HG03025 (cell line): ENCODE measurements at regions not wholly inside any gene's neighbourhood (a gene's known extent, or its start where the extent isn't known, plus 50 kb on each side); places are given as distances from the start of the nearest gene placed in this dataset.
"Not testable (repeated sequence)": the region's sequence is repeated elsewhere in the genome, so short reads cannot be mapped to it uniquely, and the experiment has no call there.

ENCODE experiments used
- ATAC-seq: cut with Tn5 transposase; IDR thresholded peaks from one replicate; pipeline ENCODE4 v1.9.1; 2021; ENCODE audit warnings: mild to moderate bottlenecking, moderate library complexity; ENCODE audit not compliant: unreplicated experiment, low FRiP score

DNA sequence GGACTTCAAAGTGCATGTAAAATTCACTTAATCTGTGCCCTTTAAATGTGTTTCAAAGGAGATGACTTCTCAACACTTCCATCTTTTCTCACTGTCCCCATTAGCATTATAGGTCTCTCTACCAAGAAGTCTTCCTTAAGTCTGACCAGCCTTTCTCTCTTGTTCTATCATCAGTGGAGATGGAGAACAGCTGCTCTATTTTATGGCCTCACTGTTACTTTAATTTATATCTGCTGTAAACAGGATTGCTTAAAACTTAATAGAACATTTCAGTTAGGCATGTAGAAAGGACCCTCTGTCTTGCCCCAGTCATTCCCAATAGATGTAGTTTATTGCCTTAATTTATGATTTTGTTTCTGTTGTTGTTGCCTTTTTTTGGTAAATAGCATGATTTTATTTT is 86.0 kb upstream of the CDC42EP3 start:
- ATAC-seq = not testable (repeated sequence)

DNA sequence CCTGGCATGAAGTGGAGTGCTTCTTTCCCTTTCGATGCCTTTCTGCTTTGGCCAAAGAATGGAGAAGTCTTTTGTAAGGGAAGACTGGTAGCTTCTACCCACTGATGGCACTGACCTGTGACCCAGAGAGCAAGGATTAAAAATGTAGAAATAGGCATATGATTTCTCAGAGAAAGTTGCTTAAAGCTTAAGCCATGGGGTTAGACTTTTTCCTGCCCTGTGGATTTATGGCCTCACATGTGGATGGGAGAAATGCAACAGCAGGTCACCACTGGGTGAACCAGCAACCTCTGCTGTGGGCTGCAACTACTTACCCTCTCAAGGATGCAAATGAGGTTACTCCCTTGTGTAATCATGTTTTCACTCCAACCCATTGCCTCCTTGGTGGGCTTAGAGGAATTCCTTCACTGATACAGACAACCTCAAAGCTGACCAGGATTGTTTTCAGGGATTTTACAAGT is 86.7 kb upstream of the CDC42EP3 start:
- not testable (repeated sequence) for ATAC-seq

DNA sequence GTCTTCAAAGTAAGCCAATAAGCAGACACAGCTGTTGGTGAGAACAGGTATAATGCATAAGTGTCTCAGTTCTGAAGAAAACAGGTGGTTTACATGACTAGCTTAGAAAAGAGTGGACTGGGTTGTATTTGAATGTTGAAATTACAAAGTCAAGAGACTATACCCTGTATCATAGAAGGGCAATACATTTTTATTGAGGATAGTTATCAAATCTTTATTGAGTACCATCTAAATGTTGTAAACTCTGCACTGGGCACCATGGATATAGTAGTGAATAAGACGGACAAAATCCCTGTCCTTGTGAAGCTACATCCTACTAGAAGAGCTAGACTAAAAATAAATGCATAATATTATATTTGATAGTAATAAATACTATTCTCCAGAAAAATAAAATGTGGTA is 88.5 kb upstream of the CDC42EP3 start:
- ATAC-seq = not testable (repeated sequence)

DNA sequence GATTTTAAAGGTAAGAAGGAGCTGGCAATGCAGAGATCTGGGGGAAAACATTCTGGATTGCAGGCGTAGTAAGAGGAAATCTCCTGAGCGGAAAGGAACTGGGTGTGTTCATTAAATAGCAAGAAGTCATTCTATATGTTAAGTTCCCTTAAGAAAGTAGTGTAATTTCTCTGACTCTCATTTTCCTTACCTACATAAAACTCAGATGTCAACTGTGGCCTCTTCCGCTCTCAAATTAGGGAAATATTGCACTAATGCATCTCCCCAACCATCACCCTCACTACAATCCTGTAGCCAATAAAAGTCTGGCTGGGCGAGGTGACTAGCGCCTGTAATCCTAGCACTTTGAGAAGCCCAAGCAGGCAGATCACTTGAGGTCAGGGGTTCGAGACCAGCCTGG is 89.0 kb upstream of the CDC42EP3 start:
- ATAC-seq = no peak

DNA sequence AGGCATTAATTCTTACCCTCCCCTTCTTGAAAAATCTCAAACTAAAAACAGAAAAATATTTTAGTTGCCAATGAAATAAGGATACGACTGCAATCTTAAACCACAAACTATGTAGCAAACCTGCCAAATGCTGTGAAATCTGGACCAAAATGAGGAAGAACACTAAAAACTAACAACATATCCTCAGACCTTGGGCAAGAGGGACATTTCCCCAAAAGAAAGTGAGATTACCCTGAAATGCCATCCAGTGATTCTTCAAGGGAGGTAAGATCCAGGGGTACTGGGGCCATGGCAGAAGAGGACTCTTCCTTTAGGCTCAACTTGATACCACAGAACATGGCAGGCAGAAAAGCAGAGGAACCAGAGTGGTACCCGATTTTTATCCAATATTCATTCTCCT is 90.8 kb upstream of the CDC42EP3 start:
- not testable (repeated sequence) for ATAC-seq

DNA sequence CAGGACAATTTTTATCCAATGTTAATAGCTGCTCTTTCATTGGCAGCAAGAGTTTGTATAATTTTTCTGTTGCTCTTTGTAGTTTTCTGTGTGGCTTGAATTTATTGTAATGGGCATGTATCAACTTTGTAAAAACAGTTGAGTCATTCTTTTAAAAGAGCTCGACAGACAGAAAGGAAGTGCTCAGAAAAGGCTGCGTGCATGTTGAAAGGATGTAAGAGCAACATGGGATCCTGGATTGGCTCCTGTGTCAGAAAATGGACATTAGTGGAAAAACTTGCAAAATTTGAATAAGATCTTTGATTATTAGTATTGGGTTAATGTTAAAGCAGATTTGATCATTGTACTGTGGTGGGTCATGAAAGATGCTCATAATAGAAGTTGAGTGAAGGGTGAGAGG is 93.3 kb upstream of the CDC42EP3 start:
- ATAC-seq = no peak

DNA sequence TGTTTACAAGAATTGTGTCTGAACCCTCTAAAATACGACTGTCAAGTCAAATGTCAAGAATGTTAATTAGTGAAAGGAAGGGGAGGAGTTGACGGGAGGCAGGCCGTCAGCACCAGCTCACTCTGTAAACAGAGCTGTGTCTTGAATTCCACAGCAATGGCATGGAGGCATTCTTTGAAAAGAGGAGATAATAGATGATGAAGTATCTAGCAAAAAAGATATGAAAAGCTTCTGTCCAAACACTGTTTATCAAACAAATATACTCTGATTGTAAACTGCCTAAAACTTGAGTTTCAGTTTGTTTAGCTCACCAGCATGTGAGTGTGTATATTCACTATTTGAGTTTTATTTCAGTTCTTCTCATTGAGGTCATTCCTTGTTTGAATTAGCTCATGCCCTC is 94.7 kb upstream of the CDC42EP3 start:
- no peak for ATAC-seq

DNA sequence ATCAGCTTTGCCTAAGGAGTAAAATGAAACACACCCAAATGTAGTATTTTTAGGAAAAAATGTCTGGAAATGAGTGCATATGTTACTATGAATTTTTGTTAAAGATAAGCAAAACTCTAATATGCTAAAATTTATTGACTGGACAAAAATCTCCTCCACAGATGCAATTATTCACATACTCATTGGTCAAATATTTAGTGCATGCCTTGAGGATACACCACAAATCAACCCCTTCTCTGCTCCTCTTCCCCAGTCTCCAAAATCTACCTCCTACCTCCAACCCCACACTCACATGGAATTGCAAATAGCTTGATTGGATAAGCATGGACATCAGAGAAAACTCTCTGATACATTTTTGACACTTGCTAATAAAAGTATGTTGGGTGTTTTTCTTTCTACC is 95.6 kb upstream of the CDC42EP3 start:
- ATAC-seq = no peak

DNA sequence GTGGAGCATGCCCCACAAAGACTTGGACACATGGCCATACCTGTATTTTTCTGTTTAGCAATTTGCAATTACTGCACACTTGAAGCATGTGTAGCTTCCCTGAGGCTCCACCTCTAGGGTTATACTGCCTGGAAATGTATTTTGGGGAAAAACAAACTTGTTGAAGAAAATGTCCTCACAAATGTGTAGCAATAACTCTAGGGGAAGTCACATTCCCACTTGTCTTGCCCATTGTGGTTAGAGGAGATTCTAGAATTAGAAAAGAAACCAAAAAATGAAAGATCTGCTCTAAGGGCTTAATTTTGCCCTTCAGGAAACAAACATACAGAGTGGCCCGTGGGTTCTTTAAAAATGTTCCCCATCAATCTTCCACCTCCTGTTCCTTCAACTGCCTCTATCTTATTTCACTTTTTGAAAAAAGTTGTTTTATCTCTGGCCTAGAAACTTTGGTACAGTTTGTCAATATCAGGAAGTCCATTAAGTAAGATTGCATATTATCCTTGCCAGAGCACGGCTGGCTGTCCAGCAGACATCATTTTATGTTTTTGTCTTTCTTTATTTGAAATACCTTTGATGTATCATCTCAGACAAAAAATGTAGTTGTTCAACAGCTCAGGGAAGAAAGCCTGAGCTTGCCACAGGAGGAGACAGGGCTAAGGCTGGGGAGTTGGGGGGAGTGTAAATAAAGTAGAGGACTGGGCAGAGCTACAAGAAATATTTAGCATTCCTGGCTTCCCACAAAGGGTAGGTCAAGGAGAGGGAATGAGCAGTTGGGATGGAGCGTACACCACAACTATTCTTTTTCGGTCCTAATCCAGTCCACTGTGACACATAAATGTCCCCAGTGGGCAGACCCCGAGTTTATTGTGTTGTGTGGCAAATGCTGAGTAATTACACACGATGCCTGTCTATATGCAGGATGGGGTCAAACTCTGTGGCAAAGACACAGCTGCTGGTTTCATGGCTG is 96.8 kb upstream of the CDC42EP3 start:
- ATAC-seq = no peak

DNA sequence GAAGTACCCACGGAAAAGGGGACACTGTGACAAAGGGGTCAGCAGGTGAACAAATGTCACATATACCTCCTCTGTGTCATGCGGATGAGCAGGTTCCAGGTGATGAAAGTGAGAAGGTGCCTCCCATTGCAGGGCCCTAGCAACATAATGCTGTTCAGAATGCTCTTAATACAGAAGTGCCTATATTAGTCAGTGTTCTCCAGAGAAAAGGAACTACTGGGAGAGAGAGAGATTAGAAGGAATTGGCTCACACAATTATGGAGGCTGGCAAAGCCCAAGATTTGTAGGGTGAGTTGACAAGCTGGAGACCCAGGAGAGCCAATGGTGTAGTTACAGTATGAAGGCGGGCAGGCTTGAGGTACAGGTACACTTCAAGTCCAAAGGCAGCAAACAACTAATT is 98.1 kb upstream of the CDC42EP3 start:
- ATAC-seq = no peak

DNA sequence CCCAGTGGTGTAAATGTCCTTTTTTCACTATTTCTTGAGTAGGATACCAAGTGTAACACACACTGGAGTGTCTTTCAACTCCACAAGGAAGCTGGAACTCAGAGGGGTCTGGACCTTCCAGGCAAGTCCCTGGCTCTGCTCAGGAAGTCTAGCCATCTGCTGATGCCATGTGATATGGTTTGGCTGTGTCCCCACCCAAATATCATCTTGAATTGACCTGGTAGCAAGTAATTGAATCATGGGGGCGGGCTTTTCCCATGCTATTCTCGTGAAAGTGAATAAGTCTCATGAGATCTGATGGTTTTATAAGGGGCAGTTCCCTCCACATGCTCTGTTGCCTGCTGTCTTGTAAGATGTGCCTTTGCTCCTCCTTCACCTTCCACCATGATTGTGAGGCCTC is 99.4 kb upstream of the CDC42EP3 start:
- ATAC-seq = no peak

DNA sequence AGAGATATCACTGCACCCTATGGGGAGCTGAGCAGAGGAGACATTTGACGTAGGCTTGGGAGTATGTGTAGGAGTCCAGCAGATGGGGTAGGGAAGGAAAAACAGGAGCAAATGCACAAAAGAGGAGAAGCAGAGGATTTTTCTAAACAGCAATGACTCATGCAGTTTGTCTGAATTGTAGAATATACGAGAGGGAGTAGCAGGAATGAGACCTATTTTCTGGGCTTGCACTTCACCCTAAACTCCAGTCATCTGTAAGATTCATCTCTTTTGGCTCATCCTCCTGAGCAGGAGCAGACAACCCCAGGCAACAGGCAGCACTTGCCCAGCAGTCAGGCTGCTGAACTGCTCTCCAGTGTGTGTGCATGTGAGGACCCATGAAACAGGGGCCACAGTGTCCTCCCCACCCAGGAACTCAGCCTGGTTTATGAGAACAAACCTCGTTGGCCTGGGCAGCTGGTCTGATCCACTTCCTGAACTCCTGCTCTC is 100.2 kb upstream of the CDC42EP3 start:
- ATAC-seq = no peak

DNA sequence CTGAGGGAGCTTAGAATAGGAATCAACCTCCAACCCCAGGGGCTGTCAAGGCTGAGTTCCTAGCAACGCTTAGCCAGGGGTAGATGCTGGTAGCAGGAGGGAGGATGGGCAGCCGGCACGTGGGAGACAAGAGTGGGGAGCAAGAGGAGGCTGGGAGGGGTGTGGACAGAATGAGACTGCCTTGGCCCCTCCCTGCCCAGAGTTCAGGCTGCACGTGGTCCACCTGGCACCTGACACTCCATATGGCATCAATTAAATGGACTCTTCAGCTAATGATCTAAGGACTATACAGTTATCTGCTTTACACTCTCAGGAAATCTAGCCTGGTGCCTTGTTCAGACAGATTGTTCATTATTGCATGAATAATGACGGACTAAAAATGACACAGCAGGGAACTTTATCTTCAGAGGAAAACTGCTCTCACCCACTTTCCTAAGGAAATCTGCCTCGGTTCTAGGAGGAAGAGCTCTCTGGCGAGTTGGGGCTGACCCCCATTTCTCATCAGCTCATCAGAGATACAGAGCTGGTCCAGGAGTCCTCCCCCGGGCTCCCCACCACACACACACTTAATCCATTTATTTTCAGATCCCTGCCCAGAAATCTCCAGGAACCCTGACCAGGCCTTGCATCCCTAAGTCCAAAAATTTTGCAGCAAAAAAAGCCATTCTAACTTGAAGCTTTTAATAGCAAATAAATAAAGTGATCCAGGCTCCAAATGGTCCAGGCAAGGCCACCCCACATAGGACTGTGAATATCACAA is 102.1 kb upstream of the CDC42EP3 start:
- ATAC-seq = no peak

DNA sequence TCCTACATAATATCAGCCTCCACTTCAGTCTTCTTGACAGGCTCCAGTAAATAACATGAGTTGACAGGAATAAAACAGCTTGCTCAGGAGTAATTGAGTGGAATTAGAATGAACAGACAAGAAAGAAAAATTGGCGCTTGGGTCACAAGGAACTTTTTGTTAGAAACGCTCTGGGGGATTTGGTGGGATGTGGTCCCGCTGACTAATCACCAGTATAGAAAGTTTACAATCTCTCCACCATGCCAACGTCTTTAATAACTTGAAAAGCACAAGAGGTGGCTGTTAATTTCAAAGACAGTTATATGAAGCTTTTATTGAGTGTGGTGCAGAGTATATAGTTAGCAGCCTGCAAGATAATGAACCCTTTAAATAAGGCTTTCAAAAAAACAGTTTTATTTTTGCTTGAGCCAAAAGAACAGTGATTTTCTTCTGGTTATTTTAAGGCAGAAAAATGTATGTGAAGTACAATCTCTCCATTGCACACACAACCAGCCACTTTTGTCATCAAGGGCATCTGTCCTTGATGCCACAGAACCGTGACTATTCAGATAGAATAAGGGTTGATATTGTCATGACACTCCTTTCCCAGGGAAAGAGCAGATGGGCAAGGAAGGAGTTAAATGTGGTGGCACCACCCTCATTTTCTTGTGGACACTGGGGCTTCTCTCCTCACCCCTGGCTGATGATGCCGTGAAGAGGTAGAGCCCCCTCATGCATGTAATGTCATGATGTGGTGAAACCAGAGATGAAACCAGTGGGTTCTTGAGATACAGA is 102.9 kb upstream of the CDC42EP3 start:
- ATAC-seq = not testable (repeated sequence)

DNA sequence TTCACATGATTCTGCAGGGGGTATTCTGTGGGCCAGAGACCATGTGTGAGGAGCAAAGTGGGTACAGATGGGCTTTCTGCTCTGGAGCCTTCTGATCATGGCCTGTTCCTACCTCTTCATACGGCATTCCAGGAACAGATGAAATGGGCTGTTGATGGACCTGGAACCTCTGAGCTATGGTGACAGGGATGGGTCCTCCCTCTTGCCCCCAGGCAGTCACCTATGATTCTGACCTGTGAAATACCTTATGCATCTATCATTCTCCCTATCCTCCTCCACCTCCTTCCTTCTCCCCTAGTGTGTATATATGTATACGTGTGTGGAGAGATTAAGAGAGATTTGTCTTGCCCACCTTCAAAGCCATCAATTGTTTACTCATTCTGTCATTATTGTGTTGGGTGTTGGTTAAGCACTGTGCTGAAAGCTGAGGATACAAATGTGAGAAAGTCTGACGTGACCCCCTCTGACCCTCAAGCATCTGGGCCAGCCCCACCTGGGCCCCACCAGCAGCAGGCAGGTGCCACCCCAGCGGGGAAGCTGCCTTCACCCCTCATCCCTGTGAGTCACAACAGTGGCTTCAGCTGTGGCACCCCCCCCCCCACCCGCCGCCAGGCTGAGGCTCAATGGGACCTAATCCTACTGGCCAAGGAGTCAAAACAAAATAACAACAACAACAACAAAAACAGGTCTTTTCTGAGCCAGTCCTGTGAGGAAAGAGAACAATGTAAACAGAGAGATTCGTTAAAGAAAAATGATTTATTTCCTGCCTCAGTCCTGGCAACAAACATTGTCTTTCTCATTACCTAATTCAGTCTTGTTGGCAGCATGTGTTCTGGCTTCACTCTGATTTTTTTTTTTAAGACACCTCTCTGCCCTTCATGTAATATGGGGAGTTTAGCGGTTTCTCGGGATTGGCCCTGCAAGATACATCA is 103.8 kb upstream of the CDC42EP3 start:
- ATAC-seq = no peak

DNA sequence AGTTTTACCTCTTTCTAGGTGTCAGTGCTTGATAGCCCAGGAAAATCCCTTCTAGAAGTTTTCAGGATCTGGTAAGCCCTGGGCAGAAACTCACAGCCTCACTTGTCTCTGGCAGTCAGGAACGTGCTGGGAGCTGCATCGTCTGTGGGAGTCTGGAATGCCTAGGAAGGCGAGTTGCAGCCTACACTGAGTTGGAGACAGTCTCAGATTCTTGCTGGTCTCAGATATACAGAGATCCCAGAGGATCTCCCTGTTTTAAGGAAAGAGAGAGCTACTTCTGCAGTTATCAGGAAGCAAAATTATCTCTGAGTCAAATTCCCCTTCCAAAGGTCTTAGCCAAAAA is 104.4 kb upstream of the CDC42EP3 start:
- no peak for ATAC-seq

DNA sequence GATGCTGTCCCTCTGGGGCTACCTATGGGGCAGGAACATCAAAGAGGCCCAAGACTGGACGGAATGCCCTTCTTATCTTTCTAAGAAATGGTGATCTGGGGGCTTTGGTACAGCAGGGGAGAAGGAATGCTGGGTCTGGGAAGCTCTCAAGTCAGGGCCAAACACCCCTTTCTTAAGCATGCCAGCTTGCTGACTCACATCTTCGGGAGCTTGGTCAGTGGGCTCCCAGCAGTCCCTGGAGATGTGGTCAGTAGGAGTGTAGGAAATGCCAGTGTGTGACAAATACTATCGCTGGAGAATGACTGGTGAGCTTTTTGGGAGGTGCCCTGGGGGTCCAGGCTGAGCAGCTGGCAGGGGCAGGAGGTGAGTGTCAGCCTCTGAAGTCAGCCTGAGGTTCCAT is 105.0 kb upstream of the CDC42EP3 start:
- no peak for ATAC-seq

DNA sequence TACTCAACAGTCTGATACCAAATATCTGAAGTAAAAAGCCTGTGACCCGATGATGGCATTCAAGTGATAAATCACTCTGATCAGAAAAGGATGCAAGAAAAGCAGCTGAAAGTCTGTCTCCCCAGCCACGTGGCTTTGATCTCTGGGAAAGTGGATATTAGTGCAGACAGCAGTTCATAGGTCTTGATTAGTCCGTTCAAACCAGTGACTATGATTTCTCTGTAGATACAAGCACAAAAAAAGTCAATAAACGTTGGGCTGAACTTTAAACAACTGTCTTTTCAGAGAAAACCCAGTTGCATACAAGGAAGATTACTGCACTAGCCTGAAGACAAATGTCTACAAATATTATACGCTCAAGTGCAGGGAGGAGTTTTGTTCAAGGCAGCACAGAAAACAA is 107.7 kb upstream of the CDC42EP3 start:
- no peak for ATAC-seq

DNA sequence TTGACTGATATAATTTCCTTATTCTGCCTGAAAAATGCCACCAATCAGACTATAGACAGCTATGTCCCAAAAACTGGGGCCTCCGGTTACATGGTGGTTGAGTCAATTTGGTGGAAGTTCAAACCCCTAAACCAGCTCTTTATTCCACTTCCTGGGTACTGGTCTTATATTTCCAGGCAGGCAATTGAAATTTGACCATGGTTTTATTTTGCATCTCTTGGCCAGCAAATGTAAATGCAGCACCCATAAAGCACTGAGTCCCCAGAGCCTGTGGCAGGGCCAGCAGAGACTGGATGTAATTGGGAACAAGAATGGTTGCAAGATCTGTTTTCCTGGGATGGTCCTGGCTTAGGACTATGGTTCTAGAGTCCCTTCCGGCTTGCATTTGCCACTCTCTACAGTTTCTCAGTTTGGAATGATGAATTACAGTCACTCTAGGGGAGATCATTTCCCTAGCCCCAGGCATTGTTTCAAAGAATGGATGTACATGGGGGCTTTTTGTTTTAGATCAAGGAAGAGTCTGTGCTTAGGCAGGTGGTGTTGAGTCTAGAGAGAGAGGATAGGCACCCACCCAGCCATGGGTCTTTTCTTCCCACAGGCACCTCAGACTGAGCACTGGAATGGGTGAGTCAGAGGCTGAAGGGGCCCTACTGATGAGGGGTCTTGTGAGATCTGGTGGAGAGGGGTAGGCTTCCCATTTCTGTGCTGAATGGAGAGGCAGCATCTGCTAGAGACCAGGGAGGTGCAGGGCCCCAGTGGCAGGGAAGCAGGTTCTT is 108.4 kb upstream of the CDC42EP3 start:
- no peak for ATAC-seq
